SKM-1 treated with dmso at 0.1 percent for 144 hours (cell line): ENCODE measurements at regions not wholly inside any gene's neighbourhood (a gene's known extent, or its start where the extent isn't known, plus 50 kb on each side); places are given as distances from the start of the nearest gene placed in this dataset.
"Not testable (repeated sequence)": the region's sequence is repeated elsewhere in the genome, so short reads cannot be mapped to it uniquely, and the experiment has no call there.

Experiments
- DNase-seq: peaks from one replicate; lab custom pipeline; 2025; ENCODE audit not compliant: unreplicated experiment; lab: John Stamatoyannopoulos, UW

DNA sequence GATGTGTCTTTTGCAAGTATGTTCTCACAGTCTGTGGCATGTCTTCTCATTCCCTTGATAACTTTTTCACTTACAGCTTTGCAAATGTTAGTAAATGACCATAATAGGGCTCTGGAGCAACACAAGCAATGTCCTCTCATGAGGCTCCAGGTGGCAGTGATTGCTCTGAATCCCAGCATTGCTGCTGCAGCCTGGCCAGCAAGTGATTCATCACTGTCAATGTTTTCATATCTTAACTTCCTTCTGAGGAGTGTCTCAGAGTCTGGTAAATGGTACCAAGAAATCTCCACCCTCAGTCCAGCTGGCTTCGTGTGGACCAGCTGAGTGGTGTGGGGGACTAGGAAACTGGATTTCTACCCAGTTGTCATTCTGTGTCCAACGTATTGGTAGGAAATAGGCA lies 139.6 kb downstream of the MYLK4 start:
- DNase-seq: no peak

DNA sequence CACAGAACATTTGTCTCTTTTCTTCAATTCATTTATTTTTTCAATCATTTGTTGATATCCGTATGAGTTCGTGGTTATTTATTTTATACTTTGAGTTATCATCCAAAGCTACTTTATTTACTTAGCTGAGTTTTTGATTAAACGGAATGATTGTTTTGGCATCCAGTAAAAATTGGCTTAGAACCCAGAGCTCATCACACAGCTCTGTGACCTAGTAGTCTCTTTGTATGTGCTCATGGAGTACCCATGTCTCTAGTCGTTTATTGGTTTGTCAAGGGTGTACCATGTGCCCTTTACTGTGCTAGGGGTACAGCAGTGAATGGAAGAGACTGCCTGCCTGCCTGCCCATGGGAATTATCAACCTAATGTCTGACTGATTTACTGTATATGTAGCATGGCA lies 142.2 kb downstream of the MYLK4 start:
- no peak for DNase-seq

DNA sequence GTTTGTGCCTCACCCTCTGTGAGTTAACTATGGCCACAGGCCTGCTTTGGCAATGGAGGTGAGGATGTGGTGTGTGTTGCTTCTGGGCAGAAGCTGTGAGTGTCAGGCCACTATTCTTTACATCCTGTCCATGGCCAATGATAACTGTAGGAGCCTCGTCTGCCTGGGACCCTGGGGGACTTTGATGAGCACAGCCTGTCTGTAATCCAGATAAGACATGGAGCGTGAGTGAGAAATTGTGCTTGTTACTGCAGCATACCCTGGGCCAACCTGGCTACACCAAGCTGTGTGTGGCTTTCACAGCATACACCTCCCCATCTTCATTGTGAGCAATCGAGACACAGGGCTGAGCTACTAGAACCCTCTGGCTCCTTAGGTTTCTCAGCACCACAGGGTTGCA lies 150.4 kb downstream of the MYLK4 start:
- no peak for DNase-seq

DNA sequence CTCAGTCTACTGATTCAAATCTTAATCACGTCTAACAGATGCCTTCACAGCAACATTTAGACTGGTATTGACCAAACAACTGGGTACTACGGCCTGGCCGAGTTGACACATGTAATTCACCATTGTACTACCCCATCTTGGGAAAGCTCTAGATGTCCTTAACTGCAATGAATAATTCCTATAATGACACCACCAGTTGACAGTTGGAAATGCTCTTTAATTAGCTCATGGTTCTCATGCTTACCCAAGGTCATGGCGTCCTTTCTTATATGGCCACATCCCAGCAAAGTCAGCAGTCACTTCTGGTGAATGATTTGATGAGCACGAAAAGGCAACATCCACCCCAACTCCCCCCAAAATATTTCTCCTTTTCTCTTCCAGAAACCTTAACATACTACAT lies 150.9 kb downstream of the MYLK4 start:
- DNase-seq: no peak

DNA sequence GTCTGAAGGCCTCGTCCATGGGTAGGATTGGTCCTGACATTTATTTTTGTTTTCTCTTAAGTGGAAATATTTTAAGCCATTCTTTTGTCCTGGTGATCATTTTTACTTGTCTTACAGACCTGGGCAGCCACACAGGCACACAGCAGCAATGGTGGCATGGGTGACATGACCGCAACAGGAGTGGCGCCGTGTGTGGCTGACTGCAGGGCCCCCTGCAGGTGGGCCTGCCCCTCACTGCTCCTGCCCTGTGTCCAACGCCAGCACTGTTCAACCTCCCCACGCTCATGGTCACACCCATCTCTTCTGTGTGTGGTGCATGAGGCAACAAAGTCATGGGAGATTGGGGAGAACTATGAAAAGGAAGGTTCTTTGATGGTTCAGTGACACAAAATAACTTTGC lies 151.9 kb downstream of the MYLK4 start:
- DNase-seq: no peak

DNA sequence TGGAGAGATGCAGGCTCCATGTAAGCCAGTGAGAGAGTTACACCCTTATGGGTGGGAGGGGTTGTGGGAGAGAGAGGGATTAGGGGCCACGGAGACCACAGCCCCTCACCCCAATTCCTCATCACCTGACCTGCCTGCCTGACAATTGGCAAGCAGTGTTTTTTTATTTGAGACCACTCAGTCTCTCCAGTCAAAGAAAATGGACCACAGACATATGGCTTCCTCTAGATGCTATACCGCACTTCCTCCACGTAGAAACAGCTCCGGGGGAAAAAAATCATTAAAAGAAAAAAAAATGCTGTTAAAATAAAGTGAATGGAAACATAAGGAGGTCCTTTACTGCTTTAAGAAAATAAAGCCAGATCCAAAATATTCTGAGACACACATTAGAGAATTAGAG lies 152.7 kb downstream of the MYLK4 start:
- DNase-seq: no peak

DNA sequence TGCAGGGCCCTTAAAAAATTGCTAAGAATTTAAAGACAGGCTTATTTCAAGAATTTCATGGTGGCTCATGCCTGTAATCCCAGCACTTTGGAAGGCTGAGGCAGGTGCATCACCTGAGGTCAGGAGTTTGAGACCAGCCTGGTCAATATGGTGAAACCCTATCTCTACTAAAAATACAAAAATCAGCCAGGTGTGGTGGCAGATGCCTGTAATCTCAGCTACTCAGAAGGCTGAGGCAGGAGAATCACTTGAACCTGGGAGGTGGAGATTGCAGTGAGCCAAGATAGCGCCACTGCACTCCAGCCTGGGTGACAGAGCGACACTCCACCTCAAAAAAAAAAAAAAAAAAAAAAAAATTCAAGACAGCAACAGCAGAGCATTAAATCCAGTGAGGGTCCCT lies 153.3 kb downstream of the MYLK4 start:
- DNase-seq: not testable (repeated sequence)

DNA sequence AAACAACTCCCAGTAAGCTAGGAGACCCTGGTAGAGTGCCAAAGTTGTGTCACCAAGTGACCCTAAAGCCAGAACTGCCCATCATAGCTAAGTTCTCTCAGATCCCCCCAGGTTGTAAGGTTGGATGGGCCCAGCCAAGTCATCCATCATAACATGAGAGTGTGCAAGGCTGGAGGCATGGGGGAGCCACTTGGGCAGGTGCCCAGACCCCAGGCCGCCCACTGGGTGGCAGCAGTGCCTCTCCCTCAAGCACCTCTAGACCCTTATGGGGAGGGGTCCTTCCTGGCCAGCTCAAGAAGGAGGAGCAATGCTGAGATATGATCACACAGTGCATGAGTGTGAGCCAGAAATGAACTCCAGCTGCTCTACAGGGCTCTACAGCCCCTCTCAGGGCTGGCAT lies 154.5 kb downstream of the MYLK4 start:
- no peak for DNase-seq

DNA sequence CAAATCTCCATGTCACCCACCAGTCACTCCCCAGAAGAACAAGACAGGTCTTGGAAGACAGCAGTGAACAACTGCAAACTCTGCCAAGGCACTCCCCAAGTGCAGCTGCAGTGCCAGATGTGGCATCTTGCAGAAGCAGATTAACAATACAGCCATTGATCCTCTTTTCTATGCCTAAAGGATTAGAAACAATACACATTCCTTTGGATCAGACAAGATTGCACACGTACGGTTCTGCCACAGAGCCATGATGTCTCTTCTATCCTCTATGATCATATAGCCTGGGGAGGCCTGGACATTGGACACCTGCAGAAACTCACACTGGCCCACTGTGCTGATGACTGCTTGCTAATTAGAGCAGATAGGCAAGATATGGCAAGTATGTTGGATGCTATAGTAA lies 155.9 kb downstream of the MYLK4 start:
- DNase-seq: no peak

DNA sequence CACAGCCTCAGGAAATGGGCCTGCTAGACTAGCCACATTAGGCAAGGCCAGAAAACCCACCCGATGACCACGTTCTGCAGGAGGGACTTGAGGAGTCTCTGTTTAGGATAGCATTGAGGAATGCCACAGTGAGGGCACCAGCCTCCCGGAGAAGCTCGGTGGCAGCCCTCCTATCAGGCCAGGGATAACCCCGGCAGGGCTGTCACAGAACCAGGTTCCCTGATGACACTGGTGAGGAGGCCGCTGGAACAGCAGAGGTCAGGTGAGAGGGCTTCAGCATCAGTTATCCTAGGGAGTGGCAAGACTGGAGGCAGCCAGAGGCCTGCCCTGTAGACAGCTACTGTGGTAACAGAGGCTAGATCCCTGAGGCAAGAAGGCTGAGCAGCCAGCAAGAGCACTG lies 157.6 kb downstream of the MYLK4 start:
- DNase-seq: no peak

DNA sequence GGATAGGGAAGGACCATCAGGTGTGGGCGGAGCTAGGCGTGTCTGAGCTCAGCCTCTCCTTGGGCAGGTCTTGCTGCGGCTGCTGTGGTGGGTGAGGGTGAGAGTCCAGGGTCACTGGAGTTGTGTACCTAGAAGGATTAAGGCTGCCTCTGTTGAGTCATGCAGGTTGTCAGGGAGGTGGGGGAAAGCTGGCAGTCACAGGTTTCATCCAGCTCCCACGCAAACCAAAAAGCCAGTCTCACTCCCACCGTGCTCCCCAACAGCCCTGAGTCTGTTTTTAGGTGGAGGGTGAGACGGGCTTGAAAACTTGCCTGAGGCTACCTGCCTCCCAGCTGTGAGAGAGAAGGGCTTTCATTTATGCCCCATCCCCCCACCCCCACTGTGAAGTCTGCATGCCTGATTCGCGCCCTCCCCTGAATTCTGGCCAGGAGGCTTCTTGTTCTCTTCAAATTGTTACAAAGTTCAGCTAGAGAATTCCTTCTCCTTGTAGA lies 161.5 kb downstream of the MYLK4 start:
- DNase-seq: no peak

DNA sequence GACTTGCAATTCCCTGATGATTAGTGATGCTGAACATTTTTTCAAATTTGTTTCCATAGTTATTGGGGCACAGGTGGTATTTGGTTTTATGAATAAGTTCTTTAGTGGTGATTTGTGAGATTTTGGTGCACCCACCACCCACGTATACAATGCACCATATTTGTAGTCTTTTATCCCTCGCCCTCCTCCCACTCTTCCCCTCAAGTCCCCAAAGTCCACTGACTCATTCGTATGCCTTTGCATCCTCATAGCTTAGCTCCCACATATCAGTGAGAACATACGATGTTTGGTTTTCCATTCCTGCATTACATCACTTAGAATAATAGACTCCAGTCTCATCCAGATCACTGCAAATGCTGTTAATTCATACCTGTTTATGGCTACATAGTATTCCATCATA lies 167.3 kb downstream of the MYLK4 start:
- DNase-seq: no peak

DNA sequence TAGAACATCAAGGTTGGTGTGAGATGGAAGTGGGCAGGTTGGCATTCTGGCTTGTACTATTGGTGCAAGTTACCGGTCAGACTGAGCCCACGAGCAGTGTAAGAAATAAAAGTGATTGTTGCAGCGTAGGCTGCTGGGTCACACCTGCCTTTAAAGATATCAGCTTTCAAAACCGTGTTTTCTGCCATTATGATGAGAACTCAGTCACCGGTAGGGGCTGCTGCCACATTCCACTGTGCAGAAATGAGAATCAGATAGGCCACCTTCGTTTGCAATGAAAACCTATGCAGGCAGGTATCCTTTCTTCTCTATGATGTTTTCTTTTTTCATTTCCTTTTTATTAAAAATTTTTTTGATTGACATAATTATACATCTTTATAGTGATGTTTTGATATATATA lies 168.5 kb downstream of the MYLK4 start:
- DNase-seq: no peak

DNA sequence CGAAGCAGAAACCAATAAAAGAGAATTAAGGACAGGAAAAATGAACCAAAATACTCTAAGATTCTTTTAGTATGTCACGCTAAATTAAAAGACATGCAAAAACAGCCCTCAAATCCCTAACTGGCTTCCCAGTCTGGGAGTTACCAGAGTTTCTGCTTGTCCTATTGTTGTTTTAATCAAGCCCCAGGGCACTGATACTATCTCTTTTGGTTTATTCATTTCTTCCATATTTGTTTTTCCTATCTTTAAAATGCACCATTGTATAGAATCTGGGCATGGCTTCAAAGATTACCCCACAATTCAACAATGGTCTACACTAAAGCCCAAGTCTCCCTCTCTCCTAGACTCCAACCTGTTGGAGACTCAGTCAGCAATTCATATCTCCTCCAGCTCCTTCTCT lies 169.1 kb downstream of the MYLK4 start:
- DNase-seq: no peak

DNA sequence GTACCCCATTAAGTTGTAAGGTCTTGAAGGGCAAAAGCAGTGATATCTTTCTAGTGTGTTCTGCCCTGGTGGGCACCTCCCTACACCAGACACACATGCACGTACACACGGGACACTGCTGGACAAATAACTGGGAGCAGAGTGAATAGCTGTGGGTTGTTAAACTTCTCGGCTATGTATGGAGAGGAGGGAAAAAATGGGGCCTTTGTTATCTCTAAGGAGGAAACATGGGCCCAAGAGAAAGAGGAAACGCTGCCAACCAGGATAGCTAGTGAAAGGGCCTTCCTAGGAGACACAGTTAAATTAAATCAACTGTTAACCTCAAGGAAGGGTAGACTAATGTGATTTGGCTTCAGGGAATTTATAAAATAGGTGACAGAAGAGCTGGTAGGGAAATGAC lies 169.7 kb downstream of the MYLK4 start:
- DNase-seq: no peak

DNA sequence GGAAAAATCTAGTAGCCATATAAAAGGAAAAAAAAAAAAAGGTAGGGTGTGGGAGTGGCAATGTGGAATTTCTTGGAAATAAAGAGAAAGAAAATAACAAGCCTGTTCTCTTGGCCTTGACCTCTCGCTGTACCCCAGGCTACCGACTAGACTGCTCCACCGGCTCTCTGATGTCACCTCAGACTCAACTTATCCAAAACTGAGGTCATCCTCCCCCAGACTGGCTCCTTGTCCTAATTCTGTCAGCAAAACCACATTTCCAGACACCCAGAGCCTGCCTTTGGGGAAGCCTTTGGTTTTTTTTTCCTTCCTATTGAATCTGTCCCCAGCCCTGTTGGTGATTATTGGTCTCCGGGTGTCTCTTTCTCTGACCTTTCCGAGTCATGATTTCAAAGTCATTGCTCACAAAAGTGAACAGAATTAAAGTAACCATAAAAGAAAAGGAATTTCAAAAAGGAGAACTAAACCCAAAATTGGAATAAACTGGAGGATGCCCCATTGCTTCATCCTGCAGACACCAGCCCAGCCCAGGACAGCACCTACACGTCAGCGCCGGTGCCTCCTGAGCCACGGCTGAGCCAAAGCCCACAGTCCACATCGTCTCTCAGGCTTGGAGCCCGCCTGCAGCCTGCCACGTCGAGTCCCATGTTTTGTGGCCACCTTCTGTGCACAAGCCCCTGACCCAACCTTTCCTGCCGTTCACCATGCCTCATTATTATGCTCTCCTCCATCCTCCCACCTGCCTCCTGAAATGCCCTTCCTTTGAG lies 170.7 kb downstream of the MYLK4 start:
- no peak for DNase-seq

DNA sequence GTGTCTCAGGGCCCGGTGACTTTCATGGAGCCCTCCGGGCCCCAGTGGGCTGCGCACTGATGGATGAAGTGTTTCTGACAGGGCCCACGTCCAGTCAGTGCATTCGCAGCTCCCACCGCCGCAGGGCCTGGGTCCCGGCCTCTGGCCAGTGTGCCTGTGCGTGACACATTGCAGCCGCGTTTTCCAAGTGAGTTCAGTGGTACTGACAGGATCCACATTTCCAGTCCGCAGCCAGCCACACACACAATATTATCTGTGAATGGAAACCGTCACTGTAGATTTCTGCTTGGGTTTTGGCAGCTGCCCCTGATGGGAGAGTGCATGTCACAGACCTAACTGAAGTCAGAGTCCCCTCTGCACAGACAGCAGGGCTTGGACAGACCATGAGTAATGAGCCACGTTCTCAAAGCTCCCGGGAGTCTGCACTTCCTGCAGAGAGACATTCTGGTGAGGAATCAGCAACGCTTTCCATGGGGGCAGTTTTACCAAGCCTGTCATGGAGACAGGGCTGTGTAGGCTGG lies 171.4 kb downstream of the MYLK4 start:
- no peak for DNase-seq

DNA sequence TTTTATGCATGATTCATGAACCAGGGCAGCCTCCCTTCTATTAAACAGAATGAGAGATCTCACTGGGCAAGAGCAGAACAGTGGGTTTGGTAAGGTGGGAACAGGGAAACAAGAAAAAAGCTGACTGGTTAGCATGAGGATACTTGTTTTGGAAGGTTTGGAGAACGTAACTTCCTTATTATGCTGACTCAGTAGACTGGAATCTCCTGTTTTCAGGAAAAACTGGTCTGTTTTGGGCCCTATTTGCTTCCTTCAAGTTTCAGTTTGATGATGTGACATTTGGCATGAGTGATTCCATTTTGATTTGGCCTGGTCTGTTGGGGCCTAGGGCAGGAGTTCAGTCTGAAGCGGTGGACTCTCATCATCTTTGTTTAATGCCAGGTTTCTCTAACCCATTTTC lies 172.0 kb downstream of the MYLK4 start:
- no peak for DNase-seq

DNA sequence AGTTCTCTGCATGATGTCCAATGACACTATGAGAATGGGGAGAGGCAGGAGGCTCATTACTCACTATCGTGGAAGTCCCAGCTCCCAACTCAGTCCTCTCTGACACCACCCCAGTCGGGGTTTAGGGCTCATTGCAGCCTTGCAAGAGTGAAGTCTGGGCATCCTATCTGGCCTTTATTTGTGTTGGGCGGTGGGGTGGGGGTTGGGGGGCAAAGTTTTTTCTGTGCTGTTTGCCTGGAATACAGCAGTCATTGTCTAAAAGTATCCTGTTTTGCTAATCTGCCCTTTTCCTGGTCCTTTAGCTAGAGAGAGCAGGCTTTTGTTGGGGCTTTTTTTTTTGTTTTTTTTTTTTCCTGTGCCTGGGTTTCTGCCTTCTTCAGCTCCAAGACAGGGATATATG lies 174.2 kb downstream of the MYLK4 start:
- DNase-seq: no peak

DNA sequence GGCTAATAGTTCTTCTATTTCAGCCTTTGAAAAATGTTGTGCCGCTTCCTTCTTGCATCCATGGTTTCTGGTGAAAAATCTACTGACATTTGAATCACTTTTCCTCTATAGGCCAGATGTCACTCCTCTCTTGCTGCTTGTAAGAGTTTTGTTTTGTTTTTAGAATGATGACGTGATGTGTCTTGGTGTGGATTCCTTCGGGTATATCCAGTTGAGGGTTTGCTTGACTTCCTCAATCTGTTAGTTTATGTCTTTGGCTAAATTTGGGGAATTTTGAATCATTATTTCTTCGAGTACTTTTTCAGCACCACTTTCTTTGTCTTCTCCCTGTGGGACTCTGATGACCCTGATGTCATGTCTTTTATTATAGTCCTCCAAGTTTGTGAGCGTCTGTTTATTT lies 175.5 kb downstream of the MYLK4 start:
- DNase-seq: no peak

DNA sequence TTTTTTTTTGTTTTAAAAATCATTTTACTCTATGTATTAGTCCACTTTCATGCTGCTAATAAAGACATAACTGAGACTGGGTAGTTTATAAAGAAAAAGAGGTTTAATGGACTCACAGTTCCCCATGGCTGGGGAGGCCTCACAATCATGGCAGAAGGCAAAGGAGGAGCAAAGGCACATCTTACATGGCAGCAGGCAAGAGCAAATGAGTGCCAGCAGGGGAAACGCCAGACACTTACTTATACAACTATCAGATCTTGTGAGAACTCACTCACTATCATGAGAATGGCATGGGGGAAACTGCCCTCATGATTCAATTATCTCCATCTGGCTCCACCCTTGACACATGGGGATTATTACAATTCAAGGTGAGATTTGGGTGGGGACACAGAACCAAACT lies 181.3 kb downstream of the MYLK4 start:
- DNase-seq: not testable (repeated sequence)

DNA sequence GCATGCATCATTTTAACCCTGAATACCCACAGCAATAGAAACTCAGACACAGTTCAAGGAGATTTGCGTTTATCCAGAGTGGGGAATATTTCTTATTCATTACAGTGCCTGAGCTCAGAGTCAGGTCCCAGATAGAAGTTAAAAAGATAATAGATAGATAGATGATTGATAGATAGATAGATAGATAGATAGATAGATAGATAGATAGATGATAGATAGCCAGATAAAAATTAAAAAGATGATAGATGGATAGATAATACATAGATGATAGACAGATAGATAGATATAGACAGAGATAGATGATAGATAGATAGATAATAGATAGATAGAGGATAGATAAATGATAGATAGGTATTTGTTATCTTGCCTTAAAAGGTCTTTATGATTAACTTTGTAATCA lies 184.7 kb downstream of the MYLK4 start:
- no peak for DNase-seq

DNA sequence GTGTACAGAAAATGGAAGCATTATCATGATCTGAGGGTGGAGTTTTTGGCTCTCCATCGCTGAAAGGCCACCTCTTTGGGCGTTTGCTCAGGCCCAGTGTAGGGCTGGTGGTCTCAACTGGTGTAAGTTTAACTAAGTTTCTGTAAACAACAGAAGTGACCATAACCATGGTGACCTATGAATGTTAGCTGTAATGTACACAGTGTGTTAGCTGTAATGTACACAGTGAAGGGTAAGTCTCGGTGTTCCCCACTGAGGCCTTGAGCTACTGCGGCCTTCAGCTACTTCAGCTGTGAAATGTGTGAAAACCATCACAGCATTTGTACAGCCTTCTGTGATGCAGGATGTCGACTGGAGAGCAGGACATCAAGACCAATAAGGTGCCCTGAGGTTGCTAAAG lies 185.2 kb downstream of the MYLK4 start:
- DNase-seq: no peak
